SK-N-MC (cell line): ENCODE measurements at regions not wholly inside any gene's neighbourhood (a gene's known extent, or its start where the extent isn't known, plus 50 kb on each side); places are given as distances from the start of the nearest gene placed in this dataset.

Experiments used
- EZH2 ChIP-seq: fragments of 200-600 bp; sonication (generic); IDR thresholded peaks from one replicate; pipeline ENCODE4 v1.6.1; 2017; ENCODE audit warnings: antibody characterized with exemption
- FOXP2 ChIP-seq: optimal IDR thresholded peaks from 2 replicates; pipeline ENCODE3; 2011; ENCODE audit warnings: mild to moderate bottlenecking, moderate library complexity; ENCODE audit not compliant: insufficient read depth; ENCODE audit errors: extremely low read length, control extremely low read depth
- POLR2AphosphoS5 ChIP-seq: IDR thresholded peaks from 2 replicates; pipeline ENCODE4 v1.6.1; 2012; ENCODE audit warnings: mild to moderate bottlenecking, low read depth, low read length, borderline replicate concordance

- TF ChIP-seq EZH2 (no peak), FOXP2 (no peak), POLR2AphosphoS5 (no peak)
Observed at GRCh38 chr12:111084158-111084557, 163.8 kb upstream of the MYL2 start.
